ENCODE measurements at regions not wholly inside any gene's neighbourhood (a gene's known extent, or its start where the extent isn't known, plus 50 kb on each side); places are given as distances from the start of the nearest gene placed in this dataset.

- TF ChIP-seq CTCF (conservative IDR thresholded peaks at IDR 0.05; ENCODE audit: low read depth, low read length) (no peak), EZH2 (IDR thresholded peaks at IDR 0.05; ENCODE audit: borderline replicate concordance, low read depth, low read length, poor library complexity, severe bottlenecking) (no peak)
Measured at GRCh38 chr4:18858229-18858922, 836.8 kb upstream of the LCORL start.
